OCI-LY7 (cell line): ENCODE measurements at regions not wholly inside any gene's neighbourhood (a gene's known extent, or its start where the extent isn't known, plus 50 kb on each side); places are given as distances from the start of the nearest gene placed in this dataset.

ENCODE experiments used
- BruUV-seq: library from RNA; stranded (reverse); fragments of 400-500 nt; replicated peaks from 2 replicates; lab custom pipeline; 2021; lab: Mats Ljungman, UMichigan
- CTCF ChIA-PET: fragments of 300-600 bp; sonication (Branson Sonifier 250); formaldehyde crosslinking; loops from one replicate; lab custom pipeline; 2022; ENCODE audit warnings: antibody characterized with exemption; ENCODE audit not compliant: unreplicated experiment; lab: Charles Lee
- POLR2A ChIA-PET: fragments of 300-600 bp; sonication (Branson Sonifier 250); formaldehyde crosslinking; loops from one replicate; lab custom pipeline; 2022; ENCODE audit warnings: antibody characterized with exemption; lab: Charles Lee
- DNase-seq: peaks from one replicate; pipeline ENCODE4 v3.0.0-alpha.2; 2015; ENCODE audit warnings: low spot score
- H2AFZ ChIP-seq: fragments of 200-600 bp; sonication (generic), shearing (Covaris generic); 2 replicates; pipeline ENCODE4 v1.6.1; 2014; ENCODE audit warnings: mild to moderate bottlenecking, antibody characterized with exemption, low read length, moderate library complexity
- H3K27ac ChIP-seq: fragments of 200-600 bp; sonication (generic); 2 replicates; pipeline ENCODE4 v1.5.1; 2014; ENCODE audit warnings: mixed run types, low read depth, mild to moderate bottlenecking, moderate library complexity, low read length, inconsistent platforms; ENCODE audit not compliant: poor library complexity, severe bottlenecking
- H3K36me3 ChIP-seq: fragments of 200-600 bp; sonication (generic); 2 replicates; pipeline ENCODE4 v1.6.1; 2014; ENCODE audit warnings: mild to moderate bottlenecking, antibody characterized with exemption, low read length, moderate library complexity, mixed read lengths; ENCODE audit not compliant: insufficient read depth
- H3K4me1 ChIP-seq: fragments of 200-600 bp; sonication (generic); 2 replicates; pipeline ENCODE4 v1.5.1; 2014; ENCODE audit warnings: mild to moderate bottlenecking, low read length; ENCODE audit not compliant: insufficient read depth, poor library complexity, severe bottlenecking
- H3K4me2 ChIP-seq: fragments of 200-600 bp; sonication (generic); 2 replicates; pipeline ENCODE4 v1.6.1; 2014; ENCODE audit warnings: mild to moderate bottlenecking, low read length
- H3K4me3 ChIP-seq: fragments of 200-600 bp; sonication (generic); 2 replicates; pipeline ENCODE4 v1.5.1; 2014; ENCODE audit warnings: mild to moderate bottlenecking, low read depth, low read length; ENCODE audit not compliant: poor library complexity, severe bottlenecking
- H3K79me2 ChIP-seq: fragments of 200-600 bp; sonication (generic); 2 replicates; pipeline ENCODE4 v1.6.1; 2016; ENCODE audit warnings: low read depth, mild to moderate bottlenecking, low read length, moderate library complexity, mixed read lengths; ENCODE audit not compliant: insufficient read depth
- H3K9me2 ChIP-seq: fragments of 200-600 bp; sonication (generic); 2 replicates; pipeline ENCODE4 v1.6.1; 2016; ENCODE audit warnings: mild to moderate bottlenecking, low read length, mixed read lengths; ENCODE audit not compliant: insufficient read depth
- H3K9me3 ChIP-seq: fragments of 200-600 bp; sonication (generic); 2 replicates; pipeline ENCODE4 v1.6.1; 2014; ENCODE audit warnings: mild to moderate bottlenecking, mixed run types, low read length, mixed read lengths
- H4K20me1 ChIP-seq: fragments of 200-600 bp; sonication (generic); 2 replicates; pipeline ENCODE4 v1.6.1; 2014; ENCODE audit warnings: mild to moderate bottlenecking, antibody characterized with exemption, low read length, moderate library complexity, mixed read lengths; ENCODE audit not compliant: insufficient read depth
- EZH2phosphoT487 ChIP-seq: fragments of 200-600 bp; sonication (generic); IDR thresholded peaks from 2 replicates; pipeline ENCODE4 v1.6.1; 2018; ENCODE audit warnings: low read depth, borderline replicate concordance, mild to moderate bottlenecking, mixed run types, antibody characterized with exemption, low read length, moderate library complexity, mixed read lengths
- intact Hi-C: fragments of 100-400 bp; cut with micrococcal nuclease; formaldehyde crosslinking; loops from one replicate; pipeline ENCODE4 v1.10.0; 2022; ENCODE audit not compliant: unreplicated experiment
- TF ChIP-seq, protein P1 (sequence below): fragments of 200-600 bp; sonication (generic); conservative IDR thresholded peaks from 2 replicates; pipeline ENCODE4 v1.5.1; 2014; ENCODE audit warnings: mild to moderate bottlenecking, antibody characterized with exemption, low read length, moderate library complexity, mixed read lengths

DNA sequence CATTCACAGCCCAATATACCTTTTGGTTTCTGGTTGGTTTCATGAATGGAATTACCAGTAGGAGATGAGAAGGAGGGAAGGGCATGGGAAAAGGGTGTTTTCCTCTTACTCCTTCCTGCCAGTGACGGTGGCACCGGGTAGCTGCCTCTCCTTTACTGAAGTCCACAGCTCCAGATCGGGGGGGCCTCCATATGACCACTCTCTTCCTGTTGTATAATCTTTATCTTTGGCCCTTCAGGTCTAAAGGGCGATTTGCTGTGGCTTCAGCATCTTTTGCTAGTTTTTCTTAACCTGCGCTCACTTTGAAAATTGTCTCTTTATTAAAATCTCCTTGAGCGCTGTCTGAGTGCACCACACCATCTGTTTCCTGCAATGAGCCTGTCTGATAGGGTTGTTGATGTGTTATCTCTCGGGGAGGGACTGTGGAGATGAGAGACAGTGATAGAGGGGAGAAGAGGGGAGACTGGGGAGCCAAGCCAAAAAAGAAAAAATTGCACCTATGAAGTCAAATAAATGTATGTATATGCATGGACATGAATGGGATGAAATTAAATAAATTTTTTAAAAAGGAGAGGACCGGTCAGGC, 449.3 kb upstream of the KLF4 start:
- no TSS peak for BruUV-seq
- H4K20me1 ChIP-seq, result no peaks in the 10 kb centered on the region
- H3K4me1 ChIP-seq, result no peaks in the 10 kb centered on the region
- H3K27ac ChIP-seq, result no peak overlapping the region
- no peak overlapping the region for H2AFZ ChIP-seq
- intact Hi-C loops, result no loop called here
- H3K4me2 ChIP-seq, result no peak overlapping the region
- H3K36me3 ChIP-seq, result no peaks in the 10 kb centered on the region
- no peaks in the 10 kb centered on the region for H3K9me2 ChIP-seq
- no peak overlapping the region for H3K4me3 ChIP-seq
- H3K79me2 ChIP-seq, result no peaks in the 10 kb centered on the region
- no peak for DNase-seq
- ChIA-PET POLR2A (no interaction called here), CTCF (no interaction called here)
- TF ChIP-seq EZH2phosphoT487, result no peak
- TF ChIP-seq, protein P1, sequence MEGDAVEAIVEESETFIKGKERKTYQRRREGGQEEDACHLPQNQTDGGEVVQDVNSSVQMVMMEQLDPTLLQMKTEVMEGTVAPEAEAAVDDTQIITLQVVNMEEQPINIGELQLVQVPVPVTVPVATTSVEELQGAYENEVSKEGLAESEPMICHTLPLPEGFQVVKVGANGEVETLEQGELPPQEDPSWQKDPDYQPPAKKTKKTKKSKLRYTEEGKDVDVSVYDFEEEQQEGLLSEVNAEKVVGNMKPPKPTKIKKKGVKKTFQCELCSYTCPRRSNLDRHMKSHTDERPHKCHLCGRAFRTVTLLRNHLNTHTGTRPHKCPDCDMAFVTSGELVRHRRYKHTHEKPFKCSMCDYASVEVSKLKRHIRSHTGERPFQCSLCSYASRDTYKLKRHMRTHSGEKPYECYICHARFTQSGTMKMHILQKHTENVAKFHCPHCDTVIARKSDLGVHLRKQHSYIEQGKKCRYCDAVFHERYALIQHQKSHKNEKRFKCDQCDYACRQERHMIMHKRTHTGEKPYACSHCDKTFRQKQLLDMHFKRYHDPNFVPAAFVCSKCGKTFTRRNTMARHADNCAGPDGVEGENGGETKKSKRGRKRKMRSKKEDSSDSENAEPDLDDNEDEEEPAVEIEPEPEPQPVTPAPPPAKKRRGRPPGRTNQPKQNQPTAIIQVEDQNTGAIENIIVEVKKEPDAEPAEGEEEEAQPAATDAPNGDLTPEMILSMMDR, result no peak
- no peaks in the 10 kb centered on the region for H3K9me3 ChIP-seq

DNA sequence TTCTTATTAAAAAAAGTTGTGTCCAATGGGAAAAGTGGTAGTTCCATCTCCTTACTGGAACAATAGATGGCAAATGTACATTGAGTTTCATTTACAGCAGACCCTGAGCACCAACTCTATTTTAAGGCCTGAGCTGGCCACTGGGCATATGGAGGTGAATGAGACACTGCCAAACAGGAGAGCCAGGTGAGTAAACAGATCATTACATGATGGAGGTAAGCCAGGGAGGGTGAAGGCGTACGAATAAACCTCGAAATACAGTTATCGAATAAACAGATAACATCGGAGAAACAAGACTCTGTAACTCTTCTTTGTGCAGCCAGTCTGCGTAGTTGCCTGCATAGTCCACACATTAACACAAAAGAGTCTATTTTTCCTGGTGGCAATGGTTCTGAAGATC, 446.4 kb upstream of the KLF4 start:
- H3K4me2 ChIP-seq, result no peak overlapping the region
- no peaks in the 10 kb centered on the region for H3K79me2 ChIP-seq
- no peaks in the 10 kb centered on the region for H3K4me1 ChIP-seq
- H3K36me3 ChIP-seq, result no peaks in the 10 kb centered on the region
- BruUV-seq, result no TSS peak
- ChIA-PET CTCF (no interaction called here), POLR2A (no interaction called here)
- no peaks in the 10 kb centered on the region for H3K9me3 ChIP-seq
- DNase-seq, result no peak
- H3K9me2 ChIP-seq, result no peaks in the 10 kb centered on the region
- H4K20me1 ChIP-seq, result no peaks in the 10 kb centered on the region
- no peak overlapping the region for H3K27ac ChIP-seq
- no peak overlapping the region for H3K4me3 ChIP-seq
- no peak overlapping the region for H2AFZ ChIP-seq
- intact Hi-C loops, result no loop called here
- no peak for TF ChIP-seq EZH2phosphoT487
- TF ChIP-seq, protein P1, result no peak

DNA sequence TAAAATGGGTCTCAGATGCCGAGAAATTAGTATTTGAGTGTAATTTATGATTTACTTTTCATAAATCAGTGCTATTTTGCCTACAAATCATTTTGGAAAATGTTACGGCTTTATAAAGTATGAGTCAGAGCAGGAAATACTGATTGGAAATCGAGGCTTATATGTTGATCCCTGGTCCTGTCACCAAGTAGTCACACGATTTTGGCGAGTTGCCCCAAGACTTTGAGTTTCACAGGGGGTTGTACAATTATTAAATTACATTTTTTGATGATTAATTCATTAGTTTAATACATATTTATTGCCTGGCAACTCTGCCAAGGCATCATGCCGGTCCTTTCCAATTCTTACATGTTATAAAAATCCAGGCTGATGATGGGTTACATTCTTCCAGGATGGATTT, 443.9 kb upstream of the KLF4 start:
- no peaks in the 10 kb centered on the region for H4K20me1 ChIP-seq
- no peaks in the 10 kb centered on the region for H3K36me3 ChIP-seq
- BruUV-seq, result no TSS peak
- no peaks in the 10 kb centered on the region for H3K4me1 ChIP-seq
- CTCF ChIA-PET, result no interaction called here
- no peak overlapping the region for H3K27ac ChIP-seq
- POLR2A ChIA-PET, result interaction anchor here (0.5 to 0.7 kb wide), 3 partner anchors 393 to 747 kb away, joined by 3 to 8 read pairs (median 4); no protein-coding TSS in a partner anchor
- no peak overlapping the region for H3K4me3 ChIP-seq
- H3K4me2 ChIP-seq, result no peak overlapping the region
- H3K9me2 ChIP-seq, result no peaks in the 10 kb centered on the region
- TF ChIP-seq, protein P1, result no peak
- TF ChIP-seq EZH2phosphoT487, result no peak
- intact Hi-C loops, result no loop called here
- no peaks in the 10 kb centered on the region for H3K9me3 ChIP-seq
- no peak for DNase-seq
- H3K79me2 ChIP-seq, result no peaks in the 10 kb centered on the region
- H2AFZ ChIP-seq, result no peak overlapping the region
